PC-3 (cell line): ENCODE measurements at regions not wholly inside any gene's neighbourhood (a gene's known extent, or its start where the extent isn't known, plus 50 kb on each side); places are given as distances from the start of the nearest gene placed in this dataset.

Experiments
- ATAC-seq: fragments of 200-7000 bp; cut with Tn5 transposase; 2 replicates; pipeline ENCODE4 v1.9.1; 2020; ENCODE audit warnings: mild to moderate bottlenecking, moderate library complexity
- BruUV-seq: library from RNA; stranded (reverse); fragments of 400-500 nt; replicated peaks from 2 replicates; lab custom pipeline; 2021; lab: Mats Ljungman, UMichigan
- CTCF ChIA-PET: fragments of 300-600 bp; sonication (Branson Sonifier 250); formaldehyde crosslinking; loops from one replicate; lab custom pipeline; 2022; ENCODE audit warnings: antibody characterized with exemption; lab: Charles Lee
- POLR2A ChIA-PET: fragments of 300-600 bp; sonication (Branson Sonifier 250); formaldehyde crosslinking; loops from one replicate; lab custom pipeline; 2022; ENCODE audit warnings: antibody characterized with exemption; ENCODE audit not compliant: unreplicated experiment; lab: Charles Lee
- DNase-seq: peaks from one replicate; pipeline ENCODE4 v3.0.0-alpha.2; 2015
- H2AFZ ChIP-seq: fragments of 300-600 bp; sonication (generic); 2 replicates; pipeline ENCODE4 v1.6.0; 2016; ENCODE audit warnings: antibody characterized with exemption, low read length
- H3F3A ChIP-seq: fragments of 300-600 bp; sonication (generic); one replicate; pipeline ENCODE4 v1.6.0; 2017; ENCODE audit warnings: antibody characterized with exemption, low read length, control low read depth, mild to moderate bottlenecking; ENCODE audit not compliant: unreplicated experiment
- H3K27ac ChIP-seq: fragments of 300-600 bp; sonication (generic); 2 replicates; pipeline ENCODE4 v1.5.1; 2016; ENCODE audit warnings: mild to moderate bottlenecking, low read length
- H3K27me3 ChIP-seq: fragments of 300-600 bp; sonication (generic); 2 replicates; pipeline ENCODE4 v1.6.1; 2016; ENCODE audit warnings: low read length, mixed read lengths
- H3K36me3 ChIP-seq: fragments of 300-600 bp; sonication (generic); 2 replicates; pipeline ENCODE4 v1.6.1; 2016; ENCODE audit warnings: low read depth, mixed run types, low read length, mixed read lengths
- H3K4me1 ChIP-seq: fragments of 300-600 bp; sonication (generic); 2 replicates; pipeline ENCODE4 v1.5.1; 2016; ENCODE audit warnings: low read length; ENCODE audit not compliant: insufficient read depth
- H3K4me2 ChIP-seq: fragments of 300-600 bp; sonication (generic); 2 replicates; pipeline ENCODE4 v1.6.0; 2016; ENCODE audit warnings: low read length
- H3K4me3 ChIP-seq: fragments of 300-600 bp; sonication (generic); 2 replicates; pipeline ENCODE4 v1.5.1; 2016; ENCODE audit warnings: mild to moderate bottlenecking, low read length, mixed read lengths
- H3K79me2 ChIP-seq: fragments of 300-600 bp; sonication (generic); 2 replicates; pipeline ENCODE4 v1.6.1; 2017; ENCODE audit warnings: low read length, mixed read lengths
- H3K9ac ChIP-seq: fragments of 300-600 bp; sonication (generic); 2 replicates; pipeline ENCODE4 v1.6.0; 2016; ENCODE audit warnings: mild to moderate bottlenecking, low read length
- H3K9me2 ChIP-seq: fragments of 300-600 bp; sonication (generic); replicated peaks from 2 replicates; pipeline ENCODE4 v1.6.1; 2016; ENCODE audit warnings: mixed run types, low read length, mixed read lengths
- H3K9me3 ChIP-seq: fragments of 300-600 bp; sonication (generic); 2 replicates; pipeline ENCODE4 v1.6.1; 2016; ENCODE audit warnings: low read length, mixed read lengths
- H4K20me1 ChIP-seq: fragments of 300-600 bp; sonication (generic); 2 replicates; pipeline ENCODE4 v1.6.1; 2016; ENCODE audit warnings: low read length, mixed read lengths
- EZH2 ChIP-seq: fragments of 300-600 bp; sonication (generic); IDR thresholded peaks from one replicate; pipeline ENCODE4 v1.6.1; 2017; ENCODE audit warnings: antibody characterized with exemption, mild to moderate bottlenecking, low read length; ENCODE audit not compliant: unreplicated experiment
- EZH2phosphoT487 ChIP-seq: fragments of 300-600 bp; sonication (generic); IDR thresholded peaks from 2 replicates; pipeline ENCODE4 v1.6.1; 2018; ENCODE audit warnings: mild to moderate bottlenecking, antibody characterized with exemption, low read length, borderline replicate concordance
- intact Hi-C: fragments of 100-400 bp; cut with micrococcal nuclease; formaldehyde crosslinking; loops from 2 replicates; pipeline ENCODE4 v1.9.0; 2023
- TF ChIP-seq, protein P1 (sequence below): fragments of 300-600 bp; sonication (generic); conservative IDR thresholded peaks from 2 replicates; pipeline ENCODE4 v1.5.1; 2017; ENCODE audit warnings: antibody characterized with exemption, low read depth, mild to moderate bottlenecking, low read length

DNA sequence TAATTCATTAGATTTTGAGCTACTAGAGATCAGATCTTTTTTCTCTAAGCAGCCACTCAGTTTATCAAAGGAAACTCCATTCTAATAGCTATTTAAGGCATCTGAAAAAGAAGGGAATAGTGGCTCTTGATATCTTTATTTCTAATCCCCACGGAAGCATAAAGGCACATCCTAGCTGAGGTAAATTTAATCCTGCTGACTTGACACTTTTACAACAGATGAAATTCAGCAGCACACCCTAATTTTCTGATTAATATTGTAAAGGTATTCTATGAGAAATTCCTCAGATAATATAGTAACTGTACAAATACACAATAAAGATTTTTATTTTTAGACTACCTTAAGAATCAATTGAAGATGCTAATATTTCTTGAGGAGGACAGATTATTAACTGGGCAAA is 916.4 kb downstream of the TMTC2 start:
- Histone ChIP-seq H3K4me2 (no peak overlapping the region), H3K27ac (no peak overlapping the region), H4K20me1 (no peaks in the 10 kb centered on the region), H3K27me3 (no peaks in the 10 kb centered on the region), H3F3A (no peaks in the 10 kb centered on the region), H2AFZ (no peak overlapping the region), H3K79me2 (no peaks in the 10 kb centered on the region), H3K9ac (no peak overlapping the region), H3K36me3 (no peaks in the 10 kb centered on the region), H3K9me3 (no peaks in the 10 kb centered on the region), H3K4me1 (no peaks in the 10 kb centered on the region), H3K9me2 (no peaks in the 10 kb centered on the region), H3K4me3 (no peak overlapping the region)
- TF ChIP-seq, protein P1, sequence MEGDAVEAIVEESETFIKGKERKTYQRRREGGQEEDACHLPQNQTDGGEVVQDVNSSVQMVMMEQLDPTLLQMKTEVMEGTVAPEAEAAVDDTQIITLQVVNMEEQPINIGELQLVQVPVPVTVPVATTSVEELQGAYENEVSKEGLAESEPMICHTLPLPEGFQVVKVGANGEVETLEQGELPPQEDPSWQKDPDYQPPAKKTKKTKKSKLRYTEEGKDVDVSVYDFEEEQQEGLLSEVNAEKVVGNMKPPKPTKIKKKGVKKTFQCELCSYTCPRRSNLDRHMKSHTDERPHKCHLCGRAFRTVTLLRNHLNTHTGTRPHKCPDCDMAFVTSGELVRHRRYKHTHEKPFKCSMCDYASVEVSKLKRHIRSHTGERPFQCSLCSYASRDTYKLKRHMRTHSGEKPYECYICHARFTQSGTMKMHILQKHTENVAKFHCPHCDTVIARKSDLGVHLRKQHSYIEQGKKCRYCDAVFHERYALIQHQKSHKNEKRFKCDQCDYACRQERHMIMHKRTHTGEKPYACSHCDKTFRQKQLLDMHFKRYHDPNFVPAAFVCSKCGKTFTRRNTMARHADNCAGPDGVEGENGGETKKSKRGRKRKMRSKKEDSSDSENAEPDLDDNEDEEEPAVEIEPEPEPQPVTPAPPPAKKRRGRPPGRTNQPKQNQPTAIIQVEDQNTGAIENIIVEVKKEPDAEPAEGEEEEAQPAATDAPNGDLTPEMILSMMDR: no peak
- no peak for TF ChIP-seq EZH2
- no peak for TF ChIP-seq EZH2phosphoT487
- POLR2A ChIA-PET: no interaction called here
- intact Hi-C loops: no loop called here
- CTCF ChIA-PET: no interaction called here
- ATAC-seq: no peak
- no peak for DNase-seq
- BruUV-seq: no TSS peak

DNA sequence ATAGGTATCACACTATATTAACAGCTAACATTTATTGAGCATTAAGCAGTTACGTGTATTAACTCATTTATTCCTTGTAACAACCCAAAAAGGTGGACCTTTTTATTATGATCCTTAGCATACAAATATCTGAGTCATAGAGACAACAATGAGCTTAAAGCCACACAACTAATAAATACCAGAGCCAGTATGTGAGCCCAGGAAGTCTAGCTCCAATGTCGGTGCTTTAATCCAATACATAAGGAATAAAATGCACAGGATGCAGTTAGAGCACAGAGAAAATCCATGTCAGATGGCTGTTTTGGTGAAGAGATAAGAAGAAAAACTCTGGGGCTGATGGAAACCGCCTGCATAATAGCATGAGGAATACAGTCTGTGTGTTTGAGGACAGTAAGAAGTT is 888.6 kb downstream of the TMTC2 start:
- no peaks in the 10 kb centered on the region for H3K9me2 ChIP-seq
- H2AFZ ChIP-seq: no peak overlapping the region
- ChIA-PET CTCF (no interaction called here), POLR2A (no interaction called here)
- peak; percentile 46 for DNase-seq
- H3K36me3 ChIP-seq: no peaks in the 10 kb centered on the region
- H3K9ac ChIP-seq: no peak overlapping the region
- no peaks in the 10 kb centered on the region for H3F3A ChIP-seq
- H4K20me1 ChIP-seq: no peaks in the 10 kb centered on the region
- H3K9me3 ChIP-seq: no peaks in the 10 kb centered on the region
- TF ChIP-seq EZH2phosphoT487: no peak
- TF ChIP-seq EZH2: no peak
- TF ChIP-seq, protein P1: no peak
- no peak overlapping the region for H3K4me2 ChIP-seq
- H3K4me3 ChIP-seq: no peak overlapping the region
- ATAC-seq: peak; percentile 63
- H3K27me3 ChIP-seq: no peaks in the 10 kb centered on the region
- intact Hi-C loops: no loop called here
- no peak overlapping the region for H3K27ac ChIP-seq
- no TSS peak for BruUV-seq
- peaks cover 13% of the 10 kb centered on the region for H3K4me1 ChIP-seq
- H3K79me2 ChIP-seq: no peaks in the 10 kb centered on the region

DNA sequence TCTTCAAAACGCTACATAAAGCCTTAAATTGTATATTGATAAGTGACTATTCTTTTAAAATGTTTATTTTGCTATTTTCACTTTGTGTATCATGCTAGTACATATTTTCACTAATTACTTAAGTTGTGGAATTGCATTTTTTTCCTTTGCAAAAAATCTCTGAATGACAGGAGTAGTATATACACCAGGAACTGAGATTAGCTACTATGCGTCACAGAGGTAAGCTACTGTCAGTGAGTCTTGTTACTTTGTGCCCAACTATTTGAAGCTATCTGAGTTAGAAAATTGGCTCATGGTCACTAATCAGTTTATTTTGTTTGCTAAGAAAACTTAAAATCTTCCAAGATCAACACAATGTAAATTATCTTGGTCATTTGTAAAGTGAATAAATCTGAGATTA is 887.4 kb downstream of the TMTC2 start:
- CTCF ChIA-PET: no interaction called here
- peak; percentile 11 for DNase-seq
- no peak overlapping the region for H3K9ac ChIP-seq
- H3K9me3 ChIP-seq: no peaks in the 10 kb centered on the region
- POLR2A ChIA-PET: no interaction called here
- no peaks in the 10 kb centered on the region for H3K79me2 ChIP-seq
- intact Hi-C loops: no loop called here
- TF ChIP-seq EZH2phosphoT487 (no peak), EZH2 (no peak)
- TF ChIP-seq, protein P1: no peak
- no peaks in the 10 kb centered on the region for H4K20me1 ChIP-seq
- no peaks in the 10 kb centered on the region for H3F3A ChIP-seq
- peak; percentile 19; the same call in 1 of the 2 replicates for ATAC-seq
- peaks cover 13% of the 10 kb centered on the region for H3K4me1 ChIP-seq
- peak overlapping the region; percentile 38; the same call in 1 of the 2 replicates for H3K4me2 ChIP-seq
- no TSS peak for BruUV-seq
- H3K36me3 ChIP-seq: no peaks in the 10 kb centered on the region
- H3K9me2 ChIP-seq: no peaks in the 10 kb centered on the region
- H3K4me3 ChIP-seq: no peak overlapping the region
- H2AFZ ChIP-seq: no peak overlapping the region
- no peak overlapping the region for H3K27ac ChIP-seq
- no peaks in the 10 kb centered on the region for H3K27me3 ChIP-seq
